HCT116 (cell line): ENCODE measurements at regions not wholly inside any gene's neighbourhood (a gene's known extent, or its start where the extent isn't known, plus 50 kb on each side); places are given as distances from the start of the nearest gene placed in this dataset.
"Not testable (repeated sequence)": the region's sequence is repeated elsewhere in the genome, so short reads cannot be mapped to it uniquely, and the experiment has no call there.

Experiments used
- ATAC-seq: fragments of 200-7000 bp; cut with Tn5 transposase; 2 replicates; pipeline ENCODE4 v1.9.1; 2020; ENCODE audit warnings: mild to moderate bottlenecking, moderate library complexity
- BruUV-seq: library from RNA; stranded (reverse); fragments of 400-500 nt; replicated peaks from 2 replicates; lab custom pipeline; 2021; lab: Mats Ljungman, UMichigan
- CTCF ChIA-PET: fragments of 300-600 bp; sonication (Branson Sonifier 250); formaldehyde crosslinking; loops from one replicate; lab custom pipeline; 2021; ENCODE audit warnings: antibody characterized with exemption; lab: Charles Lee
- POLR2A ChIA-PET: fragments of 300-600, 350-600 bp; sonication (Branson Sonifier 250); formaldehyde crosslinking; loops from one replicate; lab custom pipeline; 2021; ENCODE audit warnings: antibody characterized with exemption; lab: Charles Lee
- RAD21 ChIA-PET, 2 experiments: fragments of 300-600 bp; sonication (Branson Sonifier 250); formaldehyde crosslinking; loops; one replicate each; lab custom pipeline; 2023; ENCODE audit warnings: low total read pairs in 2 of 2; ENCODE audit not compliant: uncharacterized antibody in 2 of 2, unreplicated experiment in 2 of 2, low non-redundant PET in 1 of 2; lab: Charles Lee
- DNase-seq: peaks from one replicate; pipeline ENCODE4 v3.0.0-alpha.2; 2010; ENCODE audit warnings: low read depth, low spot score
- H2AFZ ChIP-seq: fragments of 200-600 bp; shearing (Covaris generic), sonication (generic); 2 replicates; pipeline ENCODE4 v1.6.1; 2017; ENCODE audit warnings: low read depth, mixed run types, mixed read lengths, antibody characterized with exemption, low read length; ENCODE audit not compliant: poor library complexity, severe bottlenecking
- H3K27ac ChIP-seq: 2 replicates; pipeline ENCODE4 v1.5.1; 2012; ENCODE audit warnings: low read depth, low read length
- H3K27me3 ChIP-seq: fragments of 200-600 bp; sonication (generic); 2 replicates; pipeline ENCODE4 v1.6.1; 2016; ENCODE audit warnings: mixed run types, low read length, mixed read lengths; ENCODE audit not compliant: insufficient read depth
- H3K36me3 ChIP-seq, 2 experiments: fragments of 200-500 bp in 1 of 2; fragments of 200-600 bp in 1 of 2; sonication (Bioruptor generic) in 1 of 2; sonication (generic) in 1 of 2; 2 replicates each; pipeline versions ENCODE4 v1.5.1 to v1.6.1; 2014 to 2016; ENCODE audit warnings: low read length in 2 of 2, inconsistent platforms in 1 of 2, mixed read lengths in 1 of 2, mixed run types in 1 of 2; ENCODE audit not compliant: insufficient read depth in 2 of 2, control insufficient read depth in 1 of 2
- H3K4me1 ChIP-seq, 2 experiments: fragments of 200-600 bp in 1 of 2; sonication (generic) in 1 of 2; 2 replicates each; pipeline versions ENCODE4 v1.5.1 to v1.6.1; 2012 to 2017; ENCODE audit warnings: low read length in 2 of 2, inconsistent platforms in 1 of 2, mild to moderate bottlenecking in 1 of 2, mixed read lengths in 1 of 2, mixed run types in 1 of 2, moderate library complexity in 1 of 2; ENCODE audit not compliant: insufficient read depth in 2 of 2, control insufficient read depth in 1 of 2
- H3K4me2 ChIP-seq: fragments of 200-600 bp; sonication (generic); 2 replicates; pipeline ENCODE4 v1.6.1; 2017; ENCODE audit warnings: mixed run types, low read length, mixed read lengths
- H3K4me3 ChIP-seq, 2 experiments: fragments of 200-600 bp in 1 of 2; sonication (generic) in 1 of 2; replicated peaks in 1 of 2; 2 replicates each; pipeline ENCODE4 v1.5.1; 2011 to 2016; ENCODE audit warnings: low read length in 2 of 2, control low read depth in 1 of 2, low read depth in 1 of 2, mild to moderate bottlenecking in 1 of 2, mixed read lengths in 1 of 2, mixed run types in 1 of 2
- H3K79me2 ChIP-seq: fragments of 200-600 bp; sonication (generic); 2 replicates; pipeline ENCODE4 v1.6.1; 2017; ENCODE audit warnings: mild to moderate bottlenecking, mixed run types, low read length, moderate library complexity, mixed read lengths; ENCODE audit not compliant: insufficient read depth
- H3K9ac ChIP-seq: fragments of 200-600 bp; sonication (generic); 2 replicates; pipeline ENCODE4 v1.6.1; 2016; ENCODE audit warnings: low read length, mixed read lengths
- H3K9me2 ChIP-seq: fragments of 200-600 bp; sonication (generic), shearing (Covaris generic); 2 replicates; pipeline ENCODE4 v1.6.1; 2017; ENCODE audit warnings: mixed run types, mild to moderate bottlenecking, moderate library complexity; ENCODE audit not compliant: insufficient read depth
- H3K9me3 ChIP-seq, 2 experiments: fragments of 200-500 bp in 1 of 2; fragments of 200-600 bp in 1 of 2; sonication (Bioruptor generic) in 1 of 2; sonication (generic) in 1 of 2; 2 replicates each; pipeline ENCODE4 v1.6.1; 2014 to 2017; ENCODE audit warnings: low read length in 2 of 2, mixed read lengths in 2 of 2, inconsistent platforms in 1 of 2, low read depth in 1 of 2, mild to moderate bottlenecking in 1 of 2, mixed run types in 1 of 2, moderate library complexity in 1 of 2; ENCODE audit not compliant: control insufficient read depth in 1 of 2, insufficient read depth in 1 of 2
- H4K20me1 ChIP-seq: fragments of 200-600 bp; sonication (generic), shearing (Covaris generic); 2 replicates; pipeline ENCODE4 v1.6.1; 2017; ENCODE audit warnings: mixed run types, mild to moderate bottlenecking, moderate library complexity; ENCODE audit not compliant: insufficient read depth
- ELF1 ChIP-seq: IDR thresholded peaks from 2 replicates; pipeline ENCODE4 v1.6.1; 2012; ENCODE audit warnings: low read depth, borderline replicate concordance
- EZH2 ChIP-seq: fragments of 200-600 bp; sonication (generic); IDR thresholded peaks from 2 replicates; pipeline ENCODE4 v1.6.1; 2017; ENCODE audit warnings: antibody characterized with exemption, mixed run types
- intact Hi-C: fragments of 100-400 bp; cut with micrococcal nuclease; formaldehyde crosslinking; loops from 2 replicates; pipeline ENCODE4 v1.10.0; 2022
- TF ChIP-seq, protein P1 (sequence below): IDR thresholded peaks from 2 replicates; pipeline ENCODE4 v1.6.1; 2012; ENCODE audit warnings: low read depth

DNA sequence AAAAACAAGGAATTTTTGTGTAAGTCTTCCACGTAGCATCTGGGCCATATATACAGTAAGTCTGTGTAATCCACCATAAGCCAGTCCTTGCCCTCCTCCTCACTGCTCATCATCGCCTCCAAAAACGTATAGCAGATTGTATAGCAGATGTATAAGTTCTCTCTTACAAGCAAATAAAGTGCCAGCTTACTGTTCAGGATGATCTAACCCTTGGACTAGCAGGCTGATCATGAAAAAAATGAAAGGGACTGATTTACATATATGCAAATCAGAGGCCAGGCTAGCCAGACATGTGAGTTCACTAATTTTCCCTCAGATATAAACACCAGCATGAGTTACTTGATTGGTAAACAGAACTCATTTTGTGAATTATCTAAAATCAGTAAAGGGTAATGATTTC is 171.5 kb downstream of the LY86 start:
- CTCF ChIA-PET, result interaction anchor here (1.6 to 2.3 kb wide), 2 partner anchors 9 kb away, joined by 6 to 9 read pairs; no protein-coding TSS in a partner anchor
- POLR2A ChIA-PET, result interaction anchor here (0.6 to 1.0 kb wide), 2 partner anchors 9 to 11 kb away, joined by 3 read pairs; no protein-coding TSS in a partner anchor
- Histone ChIP-seq H3K9me2 (no peaks in the 10 kb centered on the region), H2AFZ (no peak overlapping the region), H3K27ac (no peak overlapping the region), H3K79me2 (no peaks in the 10 kb centered on the region), H4K20me1 (no peaks in the 10 kb centered on the region), H3K9ac (no peak overlapping the region), H3K36me3 (no peaks in the 10 kb centered on the region), H3K9me3 (no peaks in the 10 kb centered on the region), H3K4me2 (no peak overlapping the region), H3K4me3 (no peak overlapping the region), H3K27me3 (no peaks in the 10 kb centered on the region), H3K4me1 (peaks cover 0 to 12% of the 10 kb centered on the region in 2 experiments; a peak in 2 of 4 replicates)
- no peak for DNase-seq
- TF ChIP-seq ELF1 (no peak), EZH2 (no peak)
- TF ChIP-seq, protein P1, sequence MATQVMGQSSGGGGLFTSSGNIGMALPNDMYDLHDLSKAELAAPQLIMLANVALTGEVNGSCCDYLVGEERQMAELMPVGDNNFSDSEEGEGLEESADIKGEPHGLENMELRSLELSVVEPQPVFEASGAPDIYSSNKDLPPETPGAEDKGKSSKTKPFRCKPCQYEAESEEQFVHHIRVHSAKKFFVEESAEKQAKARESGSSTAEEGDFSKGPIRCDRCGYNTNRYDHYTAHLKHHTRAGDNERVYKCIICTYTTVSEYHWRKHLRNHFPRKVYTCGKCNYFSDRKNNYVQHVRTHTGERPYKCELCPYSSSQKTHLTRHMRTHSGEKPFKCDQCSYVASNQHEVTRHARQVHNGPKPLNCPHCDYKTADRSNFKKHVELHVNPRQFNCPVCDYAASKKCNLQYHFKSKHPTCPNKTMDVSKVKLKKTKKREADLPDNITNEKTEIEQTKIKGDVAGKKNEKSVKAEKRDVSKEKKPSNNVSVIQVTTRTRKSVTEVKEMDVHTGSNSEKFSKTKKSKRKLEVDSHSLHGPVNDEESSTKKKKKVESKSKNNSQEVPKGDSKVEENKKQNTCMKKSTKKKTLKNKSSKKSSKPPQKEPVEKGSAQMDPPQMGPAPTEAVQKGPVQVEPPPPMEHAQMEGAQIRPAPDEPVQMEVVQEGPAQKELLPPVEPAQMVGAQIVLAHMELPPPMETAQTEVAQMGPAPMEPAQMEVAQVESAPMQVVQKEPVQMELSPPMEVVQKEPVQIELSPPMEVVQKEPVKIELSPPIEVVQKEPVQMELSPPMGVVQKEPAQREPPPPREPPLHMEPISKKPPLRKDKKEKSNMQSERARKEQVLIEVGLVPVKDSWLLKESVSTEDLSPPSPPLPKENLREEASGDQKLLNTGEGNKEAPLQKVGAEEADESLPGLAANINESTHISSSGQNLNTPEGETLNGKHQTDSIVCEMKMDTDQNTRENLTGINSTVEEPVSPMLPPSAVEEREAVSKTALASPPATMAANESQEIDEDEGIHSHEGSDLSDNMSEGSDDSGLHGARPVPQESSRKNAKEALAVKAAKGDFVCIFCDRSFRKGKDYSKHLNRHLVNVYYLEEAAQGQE, result no peak
- no peak for ATAC-seq
- intact Hi-C loops, result no loop called here
- BruUV-seq, result no TSS peak
- RAD21 ChIA-PET, result interaction anchor here in 1 of 2 experiments (0.5 kb wide), 1 partner anchor 101 kb away, joined by 3 read pairs; no protein-coding TSS in a partner anchor

DNA sequence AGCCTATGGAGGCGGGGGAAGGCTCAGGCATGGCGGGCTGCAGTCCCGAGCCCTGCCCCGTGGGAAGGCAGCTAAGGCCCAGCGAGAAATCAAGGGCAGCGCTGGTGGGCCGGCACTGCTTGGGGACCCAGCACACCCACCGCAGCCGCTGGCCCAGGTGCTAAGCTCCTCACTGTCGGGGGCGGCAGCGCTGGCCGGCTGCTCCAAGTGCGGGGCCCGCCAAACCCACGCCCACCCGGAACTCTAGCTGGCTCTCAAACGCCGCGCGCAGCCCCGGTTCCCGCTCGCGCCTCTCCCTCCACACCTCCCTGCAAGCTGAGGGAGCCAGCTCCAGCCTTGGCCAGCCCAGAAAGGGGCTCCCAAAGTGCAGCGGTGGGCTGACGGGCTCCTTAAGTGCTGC is 174.0 kb downstream of the LY86 start:
- H3K9ac ChIP-seq, H3K4me2 ChIP-seq, H3K9me2 ChIP-seq, BruUV-seq, H3K4me3 ChIP-seq, H2AFZ ChIP-seq, POLR2A ChIA-PET, CTCF ChIA-PET, H4K20me1 ChIP-seq, H3K27me3 ChIP-seq, intact Hi-C loops, H3K27ac ChIP-seq, DNase-seq, H3K9me3 ChIP-seq, ATAC-seq, H3K79me2 ChIP-seq, H3K36me3 ChIP-seq: not testable (repeated sequence)
- H3K4me1 ChIP-seq, result peaks cover 0 to 14% of the 10 kb centered on the region in 2 experiments; a peak in 2 of 4 replicates
- RAD21 ChIA-PET, result interaction anchor here in 1 of 2 experiments (0.6 kb wide), 1 partner anchor 58 kb away, joined by 4 read pairs; no protein-coding TSS in a partner anchor
